ENCODE measurements at regions not wholly inside any gene's neighbourhood (a gene's known extent, or its start where the extent isn't known, plus 50 kb on each side); places are given as distances from the start of the nearest gene placed in this dataset.
A peak's percentile ranks its signal among the peaks of the same experiment; 100 is the strongest.
"Not testable (repeated sequence)": the region's sequence is repeated elsewhere in the genome, so short reads cannot be mapped to it uniquely, and the experiment has no call there.

GRCh38 chr16:85447693-85448313 lies 165.3 kb upstream of the GSE1 start:
- DNase-seq = no peak

- DNase-seq = no peak
These were observed 164.4 kb upstream of the GSE1 start for GRCh38 chr16:85448557-85449190.

- DNase-seq = no peak
These were observed 163.8 kb upstream of the GSE1 start for GRCh38 chr16:85449191-85449884.

GRCh38 chr16:85449885-85450245 lies 163.3 kb upstream of the GSE1 start:
- DNase-seq = no peak

- DNase-seq = not testable (repeated sequence)
These were observed 162.0 kb upstream of the GSE1 start for GRCh38 chr16:85451142-85451541.

GRCh38 chr16:85451641-85452363 lies 161.3 kb upstream of the GSE1 start:
- DNase-seq = no peak

GRCh38 chr16:85452364-85453193 lies 160.5 kb upstream of the GSE1 start:
- no peak for DNase-seq

GRCh38 chr16:85453194-85453678 lies 159.9 kb upstream of the GSE1 start:
- no peak for DNase-seq

GRCh38 chr16:85453703-85454102 lies 159.4 kb upstream of the GSE1 start:
- DNase-seq = no peak

GRCh38 chr16:85454171-85454872 lies 158.8 kb upstream of the GSE1 start:
- DNase-seq = no peak

- DNase-seq = no peak
These were observed 157.6 kb upstream of the GSE1 start for GRCh38 chr16:85455534-85455933.

GRCh38 chr16:85457366-85457765 lies 155.8 kb upstream of the GSE1 start:
- DNase-seq = no peak

- no peak for DNase-seq
These were observed 154.2 kb upstream of the GSE1 start for GRCh38 chr16:85458968-85459367.

- DNase-seq = no peak
These were observed 153.4 kb upstream of the GSE1 start for GRCh38 chr16:85459529-85460251.

- DNase-seq = no peak
These were observed 152.7 kb upstream of the GSE1 start for GRCh38 chr16:85460252-85461021.

- DNase-seq = no peak
These were observed 151.9 kb upstream of the GSE1 start for GRCh38 chr16:85461022-85461813.

GRCh38 chr16:85461814-85462713 lies 151.1 kb upstream of the GSE1 start:
- peak in 1 of 2 donors; percentile 20 for DNase-seq
